GM21526 (cell line): ENCODE measurements at regions not wholly inside any gene's neighbourhood (a gene's known extent, or its start where the extent isn't known, plus 50 kb on each side); places are given as distances from the start of the nearest gene placed in this dataset.

Experiments
- ATAC-seq: cut with Tn5 transposase; IDR thresholded peaks from one replicate; pipeline ENCODE4 v1.9.1; 2021; ENCODE audit warnings: moderate library complexity; ENCODE audit not compliant: unreplicated experiment, low FRiP score

DNA sequence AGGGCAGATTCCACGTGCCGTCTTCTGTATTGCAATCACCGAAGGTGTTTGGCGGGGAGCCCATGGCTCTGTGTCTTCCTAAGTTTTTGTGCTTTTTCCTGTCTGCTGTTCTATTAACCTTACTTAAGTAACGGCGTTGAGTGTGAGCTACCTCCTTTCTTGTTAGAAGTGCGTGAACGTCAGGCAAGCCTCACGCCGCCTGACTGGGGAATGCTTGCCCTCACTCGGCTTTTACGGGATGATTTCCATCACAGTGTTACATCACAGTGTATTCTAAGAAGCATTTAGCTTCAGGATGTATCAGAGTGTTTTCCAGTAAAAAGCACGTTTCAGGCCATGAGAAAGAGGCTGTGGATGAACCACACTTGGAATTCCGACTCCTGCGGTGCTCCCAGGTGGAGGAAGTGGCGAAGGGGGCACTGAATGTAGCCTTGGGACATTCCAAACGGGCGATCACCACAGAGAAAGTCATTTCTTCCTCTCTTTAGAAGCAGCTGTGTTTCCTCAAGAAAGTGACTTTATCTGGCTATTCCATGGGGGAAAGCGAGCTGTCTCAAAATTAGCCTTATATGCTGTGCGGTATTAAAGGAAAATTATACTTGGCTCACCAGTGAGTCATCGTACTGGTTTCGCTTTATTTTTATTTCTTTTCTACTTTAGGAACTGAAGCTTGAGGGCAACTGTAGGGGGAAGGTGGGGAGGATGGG, 290.7 kb downstream of the KLF6 start:
- no peak for ATAC-seq

DNA sequence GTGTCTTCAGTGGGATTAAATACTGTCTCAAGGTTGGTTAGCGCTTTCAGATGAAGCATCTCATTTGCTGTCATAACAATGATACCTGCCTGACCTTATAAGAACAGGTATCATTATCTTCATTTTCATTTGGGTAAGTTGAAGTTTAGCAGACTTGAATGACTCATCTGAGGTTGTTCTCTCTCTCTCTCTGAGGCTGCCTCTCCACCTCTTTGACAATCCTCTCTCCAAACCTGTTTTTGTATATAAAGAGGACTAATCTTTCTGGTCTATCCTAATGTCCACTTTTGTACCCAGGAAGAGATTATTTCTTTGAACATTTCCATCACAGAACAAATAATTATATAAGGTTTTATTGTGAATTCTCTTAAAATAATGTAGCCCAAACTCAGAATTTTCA, 291.4 kb downstream of the KLF6 start:
- no peak for ATAC-seq

DNA sequence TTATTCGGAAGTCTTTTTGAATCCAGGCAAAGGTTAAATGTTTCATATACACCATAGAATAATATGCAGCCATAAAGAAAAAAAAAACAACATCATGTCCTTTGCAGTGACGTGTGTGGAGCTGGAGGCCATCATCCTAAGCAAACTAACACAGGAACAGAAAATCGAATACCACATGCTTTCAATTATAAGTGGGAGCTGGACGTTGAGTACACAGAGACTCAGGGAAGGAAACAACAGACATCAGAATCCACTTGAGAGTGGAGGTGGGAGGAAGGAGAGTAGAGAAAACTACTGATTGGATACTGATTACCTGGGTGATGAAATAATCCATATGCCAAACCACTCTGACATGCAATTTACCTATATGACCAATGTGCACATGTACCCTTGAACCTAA, 293.4 kb downstream of the KLF6 start:
- ATAC-seq, result no peak

DNA sequence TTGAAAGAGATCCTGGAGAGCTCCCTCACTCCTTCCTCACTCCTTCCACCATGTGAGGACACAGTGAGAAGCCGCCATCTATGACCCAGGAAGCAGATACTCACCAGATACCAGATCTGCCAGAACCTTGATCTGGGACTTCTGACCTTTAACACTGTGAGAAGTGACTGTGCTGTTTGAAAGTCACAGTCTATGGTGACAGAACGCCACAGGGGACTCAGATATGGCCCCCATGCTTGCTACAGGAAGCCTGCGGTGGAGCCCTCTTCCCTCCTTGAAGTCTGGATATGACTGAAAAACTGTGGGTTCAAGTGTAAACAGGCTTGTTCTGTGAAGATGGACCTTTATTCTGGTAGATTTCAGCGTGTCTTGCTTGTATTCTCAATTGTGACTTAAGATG, 297.8 kb downstream of the KLF6 start:
- ATAC-seq, result no peak

DNA sequence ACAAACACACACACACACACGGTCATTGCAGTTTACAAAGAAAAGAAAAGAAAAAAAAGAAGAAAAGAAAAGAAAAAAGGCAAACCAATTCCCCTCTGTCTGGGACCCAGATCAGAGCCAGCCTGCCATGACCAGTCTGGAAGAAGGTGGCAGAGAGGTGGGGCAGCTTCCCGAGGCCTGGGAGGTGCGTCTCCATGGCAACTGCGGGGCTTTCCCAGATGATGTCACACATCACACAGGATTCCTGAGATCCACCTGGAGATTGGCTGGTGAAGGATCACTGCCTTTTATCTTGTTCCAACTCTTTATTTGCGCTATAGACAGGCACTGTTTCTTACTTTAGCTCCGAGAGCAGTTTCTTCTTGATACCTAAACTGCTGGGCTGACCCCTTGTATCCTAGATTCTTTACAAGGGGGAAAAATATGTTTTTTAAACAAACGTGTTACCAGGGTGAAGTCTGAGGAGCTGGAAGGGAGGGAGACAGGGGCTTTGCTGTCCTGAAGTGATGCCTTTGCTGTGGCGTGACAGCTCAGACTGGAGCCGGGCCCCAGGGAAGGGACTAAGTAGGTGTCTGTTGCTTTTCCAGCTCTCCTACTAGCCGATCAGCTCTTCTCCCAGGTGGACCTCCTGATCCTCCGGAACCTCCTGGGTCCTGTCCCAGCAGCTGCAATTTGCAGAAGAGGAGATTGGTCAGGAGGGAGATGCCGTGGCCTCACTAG, 298.5 kb downstream of the KLF6 start:
- no peak for ATAC-seq

DNA sequence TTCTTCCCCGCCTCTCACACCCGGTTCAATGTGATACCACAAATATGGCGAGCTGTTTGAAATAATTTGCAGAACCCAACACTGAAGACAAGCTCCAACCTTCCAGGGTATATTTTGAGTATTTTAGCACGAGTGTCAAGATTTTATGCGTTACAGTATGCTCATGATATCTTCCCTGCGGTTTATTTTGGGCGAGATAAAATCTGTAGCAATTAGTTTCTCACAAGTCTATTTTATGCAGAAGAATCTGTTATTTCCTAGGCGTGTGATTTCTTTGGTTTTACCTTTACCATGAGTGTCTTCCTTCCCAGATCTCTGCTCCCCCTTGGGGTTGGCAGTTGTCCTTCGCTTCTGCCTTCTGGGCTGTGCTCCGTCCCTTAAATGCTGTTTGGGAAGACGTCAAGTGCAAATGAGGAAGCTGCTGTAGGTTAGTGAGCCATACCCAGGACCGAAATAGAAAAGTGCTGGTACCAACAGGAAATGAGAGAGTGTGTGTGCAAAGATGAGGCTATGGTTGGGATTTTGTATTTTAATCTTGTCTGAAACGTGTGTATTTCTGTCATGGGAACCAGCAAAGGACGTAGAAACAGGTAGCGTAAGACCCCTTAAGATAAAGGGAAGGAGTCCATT, 299.8 kb downstream of the KLF6 start:
- ATAC-seq, result no peak

DNA sequence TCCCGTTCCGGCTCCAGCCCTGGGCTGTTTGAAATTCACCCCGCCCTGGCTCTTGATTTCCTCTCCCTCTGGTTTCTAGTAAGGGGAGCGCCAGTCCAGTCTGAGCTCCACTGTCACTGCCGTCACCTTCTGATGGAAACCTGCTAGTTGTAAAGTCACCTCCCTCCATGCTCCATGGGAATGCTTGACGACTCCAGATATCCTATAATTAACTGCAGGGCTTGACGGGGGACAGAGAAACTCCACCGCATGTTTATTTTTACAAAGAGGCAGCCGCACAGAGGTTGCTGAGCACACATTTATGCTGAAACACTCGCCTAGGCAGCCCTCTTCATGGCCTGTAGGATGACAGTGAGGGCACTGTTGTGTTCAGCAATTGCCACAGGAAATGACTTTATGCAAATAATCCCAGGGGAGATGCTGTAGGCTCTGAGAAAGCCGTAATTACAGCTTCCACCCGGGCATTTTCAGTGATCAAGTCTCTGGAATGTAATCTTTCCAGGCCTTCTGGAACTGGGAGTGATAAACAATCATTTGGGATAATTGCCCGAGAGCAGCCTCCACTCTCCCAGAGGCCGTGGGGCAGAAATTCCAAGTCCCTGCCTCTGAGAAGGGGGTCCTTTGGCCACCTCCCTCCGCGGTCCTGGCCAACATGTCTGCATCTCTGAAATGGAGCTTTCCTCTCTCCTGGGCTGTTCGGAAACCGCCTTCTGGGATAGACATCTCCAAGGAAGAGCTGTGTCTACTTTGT, 300.5 kb downstream of the KLF6 start:
- ATAC-seq, result peak; percentile 88

DNA sequence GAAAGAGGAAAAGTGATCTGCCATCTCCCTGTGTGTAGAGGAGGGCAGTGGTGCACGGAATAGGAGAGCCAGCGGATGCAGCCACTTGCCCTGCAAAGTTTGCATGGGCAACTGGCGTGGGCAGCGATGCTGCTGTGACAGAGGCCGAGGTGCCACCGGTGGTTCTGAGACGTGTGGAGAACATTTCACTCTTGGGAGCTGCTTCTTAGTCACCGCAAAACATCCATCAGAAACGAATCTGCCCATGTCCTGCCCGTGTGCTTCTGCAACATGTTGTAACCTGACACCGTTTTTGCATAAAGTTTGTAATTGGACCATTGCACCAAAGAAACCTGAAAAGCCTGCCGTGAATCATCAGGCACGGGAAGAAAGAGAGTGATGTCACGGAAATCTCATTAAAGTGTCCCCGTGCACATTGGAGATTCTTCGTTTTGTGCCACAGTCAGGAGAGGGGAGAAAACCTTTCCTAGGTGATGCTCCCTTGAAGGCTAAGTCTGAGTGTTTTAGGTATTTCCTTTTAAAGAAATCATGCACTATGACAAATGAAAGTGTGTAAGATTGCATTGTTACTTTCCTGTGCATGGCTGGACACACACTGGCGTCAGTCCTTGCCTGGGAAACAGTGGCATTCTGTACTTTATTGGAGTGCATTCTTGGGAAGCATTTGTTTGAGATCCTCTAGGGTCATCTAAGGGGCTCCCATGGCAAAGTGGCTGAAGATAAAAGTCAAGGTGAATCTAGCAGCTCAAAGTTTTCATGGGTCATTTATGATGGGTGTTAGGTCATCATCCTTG, 302.6 kb downstream of the KLF6 start:
- no peak for ATAC-seq

DNA sequence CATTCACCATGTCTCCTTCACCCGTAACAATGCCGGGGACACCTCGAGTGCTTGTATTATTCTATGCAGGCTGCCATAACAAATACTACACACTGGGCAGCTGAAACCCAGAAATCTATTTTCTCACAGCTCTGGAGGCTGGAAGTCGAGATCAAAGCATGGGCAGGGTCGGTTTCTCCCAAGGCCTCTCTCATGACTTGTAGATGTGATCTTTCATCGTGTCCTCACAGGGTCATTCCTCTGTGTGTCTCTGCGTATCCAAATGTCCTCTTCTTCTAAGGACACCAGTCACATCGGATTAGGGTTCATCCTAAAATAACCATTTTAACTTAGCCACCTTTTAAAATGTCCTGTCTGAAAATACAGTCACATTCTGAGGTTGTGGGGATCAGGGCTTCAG, 303.5 kb downstream of the KLF6 start:
- no peak for ATAC-seq

DNA sequence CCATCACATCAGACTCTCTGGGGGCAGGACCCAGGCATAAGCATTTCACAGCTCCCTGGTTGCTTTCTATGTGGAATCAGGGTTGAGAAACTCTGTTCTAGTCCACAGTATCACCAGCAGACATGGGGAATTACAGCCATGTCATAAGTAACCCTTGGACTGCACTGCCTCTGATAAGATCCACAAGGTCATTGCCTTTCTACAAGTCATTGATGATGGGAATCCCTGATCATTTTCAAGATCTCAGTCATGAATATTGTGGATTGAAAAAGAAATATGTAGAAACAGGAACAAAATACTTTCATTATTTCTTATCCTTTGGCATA, 304.1 kb downstream of the KLF6 start:
- ATAC-seq, result no peak

DNA sequence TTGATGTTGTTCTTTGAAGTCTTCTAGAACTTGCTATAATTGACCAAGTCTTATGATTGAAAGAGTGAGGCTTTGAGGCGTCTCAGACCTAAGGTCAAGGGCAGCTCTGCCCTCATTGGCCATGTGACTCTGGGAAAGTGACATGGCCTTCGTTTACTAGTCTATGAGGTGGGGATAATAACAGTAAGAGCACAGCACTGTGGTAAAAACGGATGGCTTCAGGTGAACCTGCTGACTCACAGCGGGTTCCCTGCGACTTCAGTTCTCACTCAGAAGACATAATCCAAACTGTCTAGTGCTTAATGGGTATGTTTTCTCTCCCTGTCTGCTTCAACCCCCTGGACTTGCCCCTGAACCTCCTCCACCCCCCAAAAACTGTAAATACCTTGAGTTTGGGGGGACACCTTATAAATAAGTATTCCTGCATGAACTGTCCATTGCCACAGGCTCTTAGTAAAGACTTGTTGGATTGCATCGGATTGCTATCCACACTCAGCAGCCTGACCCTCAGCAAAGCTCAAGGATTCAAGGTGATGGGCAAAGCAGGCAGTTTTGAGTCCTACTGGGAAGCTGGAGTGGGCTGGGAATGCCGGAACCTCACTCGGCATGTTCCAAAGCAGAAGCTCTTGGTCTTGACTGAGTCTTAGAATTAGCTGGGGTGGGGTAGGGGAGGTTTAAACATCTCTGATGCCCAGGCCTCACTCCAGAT, 304.6 kb downstream of the KLF6 start:
- no peak for ATAC-seq

DNA sequence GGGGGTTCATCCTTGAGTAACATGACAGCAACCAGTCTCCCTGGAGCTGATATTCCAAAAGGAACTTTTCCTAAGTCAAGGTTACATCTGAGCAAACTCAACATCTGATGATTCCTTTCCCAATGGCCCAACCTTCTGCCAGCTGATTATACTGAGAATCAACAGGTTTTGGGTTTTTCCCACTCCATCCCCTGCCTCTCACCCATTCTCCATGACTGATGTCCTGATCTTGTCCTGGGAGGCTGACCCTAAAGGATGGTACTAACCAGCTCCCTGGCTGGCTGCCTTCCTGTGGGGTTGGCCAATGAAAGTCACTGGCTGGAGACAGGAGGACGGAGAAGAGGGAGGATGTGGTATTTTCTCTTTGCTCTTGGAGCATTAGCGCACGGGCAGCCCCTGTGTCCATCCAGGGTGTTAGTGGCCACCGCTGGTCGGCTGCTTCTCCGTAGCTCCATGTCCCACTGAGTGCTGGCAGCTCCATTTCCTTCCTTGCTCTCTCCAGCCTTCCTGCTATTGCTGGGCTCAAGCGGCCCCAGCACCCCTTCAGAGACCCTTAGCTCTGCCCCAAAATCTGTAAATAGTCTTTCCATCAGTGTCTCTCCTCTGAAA, 306.2 kb upstream of the PITRM1 start:
- ATAC-seq, result no peak

DNA sequence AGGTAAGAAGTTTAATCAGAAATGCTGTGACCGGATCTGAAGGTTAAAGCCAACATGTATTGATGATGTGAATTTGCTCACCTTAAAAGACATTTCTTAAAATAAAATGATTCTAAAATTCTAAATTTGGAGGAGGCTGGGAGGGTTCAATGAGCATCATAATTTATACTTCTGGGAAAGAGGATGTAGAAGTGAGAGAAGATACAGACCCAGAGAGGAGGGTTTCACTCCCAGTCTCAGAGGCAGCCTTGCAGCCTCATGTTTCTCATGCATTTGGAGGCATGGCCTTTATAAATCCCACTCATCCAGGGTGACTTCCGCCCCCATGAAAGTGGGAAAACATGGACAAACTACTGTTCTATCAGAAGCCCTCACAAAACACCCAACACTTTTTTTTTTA, 305.6 kb upstream of the PITRM1 start:
- peak; percentile 76 for ATAC-seq

DNA sequence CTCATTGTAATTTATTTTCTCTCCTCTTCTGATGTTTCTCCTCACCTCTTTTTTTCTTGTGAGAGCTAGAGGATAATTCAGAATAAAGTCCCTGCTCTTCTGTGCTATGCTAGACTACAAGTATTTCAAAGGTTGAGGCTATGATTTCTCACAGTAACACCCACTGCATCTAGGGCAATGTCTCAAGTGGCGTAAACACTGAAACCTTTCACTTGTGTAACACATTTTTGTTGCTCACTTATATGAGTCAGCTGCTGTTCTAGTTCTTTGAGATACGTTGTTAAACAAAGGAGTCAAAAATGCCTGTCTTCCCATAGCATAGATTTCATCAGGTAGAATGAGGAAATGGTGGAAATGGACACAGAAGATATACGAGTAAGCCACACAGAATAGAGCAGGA, 305.1 kb upstream of the PITRM1 start:
- peak; percentile 85 for ATAC-seq

DNA sequence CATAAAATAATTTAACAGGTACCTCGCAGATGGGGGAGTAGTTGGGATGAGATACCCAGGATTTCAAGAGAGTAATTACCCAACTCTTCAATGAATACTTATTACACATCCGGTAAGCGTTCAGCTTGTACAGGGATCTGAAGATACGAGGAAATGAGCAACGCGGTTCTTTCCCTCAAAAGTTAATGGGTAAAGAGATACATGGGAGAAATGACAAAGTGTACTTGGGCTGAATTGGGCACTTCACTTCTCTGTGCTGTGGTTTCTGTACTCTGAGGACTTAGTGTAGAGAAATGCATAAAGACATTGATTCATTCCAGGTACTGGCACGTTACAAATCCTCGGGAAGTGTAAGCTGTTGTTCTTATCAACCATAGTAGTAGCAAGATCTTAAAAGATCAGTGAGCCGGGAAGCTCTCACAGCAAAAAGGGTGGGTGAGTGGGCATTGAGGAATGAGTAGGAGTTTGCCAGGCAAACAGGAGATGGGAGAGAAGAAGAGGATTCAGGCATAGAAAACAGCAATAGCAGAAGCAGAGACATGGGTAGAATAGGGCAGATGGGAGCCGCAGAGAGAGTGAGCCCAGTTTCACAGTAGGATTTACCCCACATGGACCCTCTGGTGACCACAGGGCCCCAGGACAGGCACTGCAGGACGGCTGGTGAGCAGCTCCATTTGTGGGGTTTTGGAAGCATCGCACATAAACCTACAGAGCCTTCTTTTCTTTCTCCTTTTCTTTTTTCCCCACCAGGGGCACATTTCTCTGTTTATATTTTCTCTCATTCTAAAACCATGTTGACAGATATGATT, 304.3 kb upstream of the PITRM1 start:
- no peak for ATAC-seq

DNA sequence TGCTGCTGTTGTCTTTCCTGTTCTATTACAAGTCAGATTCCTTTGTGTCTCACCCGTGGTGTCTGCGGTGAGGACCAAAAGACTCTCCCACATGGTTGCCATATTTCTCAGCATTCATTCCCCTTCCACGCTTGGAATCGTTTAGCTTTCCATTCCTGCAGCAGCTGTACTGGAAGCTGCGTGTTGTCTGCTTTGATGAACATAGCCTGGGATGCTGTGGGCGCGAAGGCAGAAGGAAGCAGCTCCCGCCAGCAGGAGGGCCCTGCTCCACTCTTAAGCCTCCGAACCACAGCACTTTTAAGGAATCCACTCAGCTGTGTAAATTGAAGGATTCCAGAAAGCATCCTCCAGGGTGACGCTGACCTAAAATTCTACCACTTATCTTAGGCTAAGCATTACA, 303.6 kb upstream of the PITRM1 start:
- no peak for ATAC-seq

DNA sequence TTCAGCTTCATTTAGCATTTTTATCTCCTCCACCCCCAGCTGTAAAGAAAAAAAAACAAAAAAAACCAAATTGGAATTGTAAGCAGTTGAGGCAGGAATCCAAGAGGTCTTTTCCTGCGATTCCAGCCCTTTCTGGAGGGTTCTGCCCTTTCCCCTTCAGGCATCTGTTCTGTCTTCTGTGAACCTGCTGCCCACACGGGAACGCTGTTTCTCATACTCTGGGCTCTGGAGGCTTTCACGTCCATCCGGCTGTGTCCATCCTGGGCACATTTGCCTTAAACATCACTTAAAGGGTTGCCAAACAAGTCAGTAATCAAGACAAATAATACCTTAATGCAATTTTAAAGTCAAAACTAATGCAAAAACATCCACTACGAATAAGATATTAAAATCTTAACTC, 302.8 kb upstream of the PITRM1 start:
- ATAC-seq, result no peak

DNA sequence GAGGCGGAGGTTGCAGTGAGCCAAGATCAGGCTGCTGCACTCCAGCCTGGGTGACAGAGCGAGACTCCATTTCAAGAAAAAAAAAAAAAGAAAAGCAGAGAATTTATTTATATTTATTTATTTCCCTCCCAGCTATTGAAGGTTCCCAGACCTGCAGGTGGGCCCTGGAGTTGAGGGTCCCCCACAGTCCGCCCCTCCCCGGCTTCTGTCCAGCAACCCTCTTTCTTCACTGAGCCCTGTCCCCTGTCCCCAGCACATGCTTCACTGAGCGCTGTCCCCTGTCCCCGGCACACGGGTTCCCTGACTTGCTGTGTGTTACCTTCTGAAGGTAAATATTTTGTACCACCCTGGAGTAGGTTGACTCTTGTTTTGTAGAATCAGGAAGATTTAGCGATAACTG, 301.7 kb upstream of the PITRM1 start:
- ATAC-seq, result no peak

DNA sequence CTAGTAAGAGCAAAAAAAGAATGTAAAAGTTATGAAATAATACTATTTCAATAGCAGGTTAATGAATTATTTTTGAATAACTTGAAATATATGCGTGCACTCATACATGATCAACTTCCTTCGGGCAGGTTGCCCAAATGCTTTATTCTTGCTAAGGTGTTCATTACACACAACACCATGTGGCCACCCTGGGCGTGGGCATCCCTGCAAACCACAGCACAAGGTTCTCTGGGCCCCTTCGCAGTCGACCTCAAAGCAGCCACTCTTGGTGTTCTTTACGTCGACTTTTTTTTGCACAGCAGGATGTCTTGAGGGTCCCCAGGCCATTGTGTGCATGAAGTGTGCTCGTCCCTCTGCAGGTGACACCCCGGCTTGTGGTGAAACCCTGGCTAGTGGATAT, 300.7 kb upstream of the PITRM1 start:
- no peak for ATAC-seq
